Lung (tissue), 11 donors: ENCODE measurements at regions not wholly inside any gene's neighbourhood (a gene's known extent, or its start where the extent isn't known, plus 50 kb on each side); places are given as distances from the start of the nearest gene placed in this dataset.

Source experiments
- ATAC-seq: fragments of 200-7000 bp; cut with Tn5 transposase; one replicate; pipeline ENCODE4 v1.9.1; 2020; ENCODE audit warnings: moderate number of reproducible peaks; ENCODE audit not compliant: insufficient read depth, low FRiP score
- DNase-seq, 3 donors: peaks; one replicate each; pipeline ENCODE4 v3.0.0-alpha.2; 2013 to 2017
- H3K27ac ChIP-seq, 2 donors: one replicate each; pipeline ENCODE4 v1.5.1; 2013; ENCODE audit warnings: mild to moderate bottlenecking in 2 of 2, moderate library complexity in 2 of 2, control low read depth in 1 of 2, inconsistent platforms in 1 of 2, low read depth in 1 of 2, low read length in 1 of 2
- H3K27me3 ChIP-seq, 3 donors: one replicate each; pipeline ENCODE4 v1.5.1; 2013; ENCODE audit warnings: low read length in 2 of 3; ENCODE audit not compliant: control insufficient read depth in 3 of 3, insufficient read depth in 3 of 3
- H3K36me3 ChIP-seq, 4 donors: one replicate each; pipeline ENCODE4 v1.5.1; 2013; ENCODE audit warnings: low read length in 4 of 4, mild to moderate bottlenecking in 1 of 4, moderate library complexity in 1 of 4; ENCODE audit not compliant: control insufficient read depth in 4 of 4, insufficient read depth in 4 of 4
- H3K4me1 ChIP-seq, 5 donors: one replicate each; pipeline ENCODE4 v1.5.1; 2013; ENCODE audit warnings: low read length in 5 of 5, mild to moderate bottlenecking in 2 of 5, moderate library complexity in 1 of 5; ENCODE audit not compliant: control insufficient read depth in 5 of 5, insufficient read depth in 5 of 5
- H3K4me3 ChIP-seq: one replicate; pipeline ENCODE4 v1.5.1; 2013; ENCODE audit warnings: mild to moderate bottlenecking, control low read depth, moderate library complexity
- H3K9ac ChIP-seq, 2 donors: one replicate each; pipeline ENCODE4 v1.5.1; 2013; ENCODE audit warnings: low read length in 2 of 2, control low read depth in 1 of 2; ENCODE audit not compliant: insufficient read depth in 1 of 2
- H3K9me3 ChIP-seq, 4 donors: one replicate each; pipeline ENCODE4 v1.5.1; 2013; ENCODE audit warnings: low read length in 3 of 4, mild to moderate bottlenecking in 1 of 4, moderate library complexity in 1 of 4; ENCODE audit not compliant: control insufficient read depth in 4 of 4, insufficient read depth in 3 of 4
- WGBS, 2 donors: extraction: QIAGEN DNeasy Blood & Tissue Kit; methylation state at CpG; one replicate each; pipeline ENCODE4 v1.1.7; 2013; 5-methylcytosine and 5-hydroxymethylcytosine counted together
- TF ChIP-seq, protein P1 (sequence below): IDR thresholded peaks from 2 replicates; pipeline ENCODE4 v1.5.1; 2012; ENCODE audit warnings: mild to moderate bottlenecking; ENCODE audit errors: control extremely low read depth, extremely low read depth
- donor health status: control.
- donor health status: control.
- donor health status: Bipolar disorder and iron deficiency.
- donor health status: healthy.
- donor health status: DM: yes; HTN: yes; CAD: no.

GRCh38 chr14:53601409-53601808, 355.2 kb downstream of the BMP4 start:
- no peak overlapping the region for H3K9ac ChIP-seq
- TF ChIP-seq, protein P1, sequence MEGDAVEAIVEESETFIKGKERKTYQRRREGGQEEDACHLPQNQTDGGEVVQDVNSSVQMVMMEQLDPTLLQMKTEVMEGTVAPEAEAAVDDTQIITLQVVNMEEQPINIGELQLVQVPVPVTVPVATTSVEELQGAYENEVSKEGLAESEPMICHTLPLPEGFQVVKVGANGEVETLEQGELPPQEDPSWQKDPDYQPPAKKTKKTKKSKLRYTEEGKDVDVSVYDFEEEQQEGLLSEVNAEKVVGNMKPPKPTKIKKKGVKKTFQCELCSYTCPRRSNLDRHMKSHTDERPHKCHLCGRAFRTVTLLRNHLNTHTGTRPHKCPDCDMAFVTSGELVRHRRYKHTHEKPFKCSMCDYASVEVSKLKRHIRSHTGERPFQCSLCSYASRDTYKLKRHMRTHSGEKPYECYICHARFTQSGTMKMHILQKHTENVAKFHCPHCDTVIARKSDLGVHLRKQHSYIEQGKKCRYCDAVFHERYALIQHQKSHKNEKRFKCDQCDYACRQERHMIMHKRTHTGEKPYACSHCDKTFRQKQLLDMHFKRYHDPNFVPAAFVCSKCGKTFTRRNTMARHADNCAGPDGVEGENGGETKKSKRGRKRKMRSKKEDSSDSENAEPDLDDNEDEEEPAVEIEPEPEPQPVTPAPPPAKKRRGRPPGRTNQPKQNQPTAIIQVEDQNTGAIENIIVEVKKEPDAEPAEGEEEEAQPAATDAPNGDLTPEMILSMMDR: no peak
- H3K27me3 ChIP-seq: no peaks in the 10 kb centered on the region
- H3K4me3 ChIP-seq: no peak overlapping the region
- no peaks in the 10 kb centered on the region for H3K36me3 ChIP-seq
- 95 to 98% methylated on average over 1 of the region's 1 CpG for WGBS, 2 donors
- H3K4me1 ChIP-seq: peaks cover 0 to 8% (median 0%) of the 10 kb centered on the region in 5 donors
- DNase-seq (no peak), ATAC-seq (no peak)
- no peaks in the 10 kb centered on the region for H3K9me3 ChIP-seq
- no peak overlapping the region for H3K27ac ChIP-seq

GRCh38 chr14:53599221-53599945, 357.2 kb downstream of the BMP4 start:
- TF ChIP-seq, protein P1: no peak
- no peaks in the 10 kb centered on the region for H3K27me3 ChIP-seq
- no peak for DNase-seq

GRCh38 chr14:53596853-53597525, 359.6 kb downstream of the BMP4 start:
- H3K36me3 ChIP-seq: no peaks in the 10 kb centered on the region
- TF ChIP-seq, protein P1: no peak
- peak; percentile 49 to 83 (median 60) for DNase-seq
- no peak overlapping the region for H3K27ac ChIP-seq
- H3K9ac ChIP-seq: no peak overlapping the region
- WGBS, 2 donors: 75 to 85% methylated on average over 7 of the region's 7 CpGs
- H3K4me1 ChIP-seq: peaks cover 0 to 8% (median 0%) of the 10 kb centered on the region in 5 donors
- H3K9me3 ChIP-seq: no peaks in the 10 kb centered on the region
- H3K27me3 ChIP-seq: no peaks in the 10 kb centered on the region
- ATAC-seq: no peak
- no peak overlapping the region for H3K4me3 ChIP-seq

More at GRCh38 chr14:53599221-53599945, 357.2 kb downstream of the BMP4 start:
- ATAC-seq: no peak
- no peaks in the 10 kb centered on the region for H3K9me3 ChIP-seq
- no peak overlapping the region for H3K9ac ChIP-seq
- no peak overlapping the region for H3K27ac ChIP-seq
- peaks cover 0 to 8% (median 0%) of the 10 kb centered on the region in 5 donors for H3K4me1 ChIP-seq
- WGBS, 2 donors: 86% methylated on average over 6 of the region's 6 CpGs
- H3K4me3 ChIP-seq: no peak overlapping the region
- no peaks in the 10 kb centered on the region for H3K36me3 ChIP-seq
